HCT116 (cell line): ENCODE measurements at regions not wholly inside any gene's neighbourhood (a gene's known extent, or its start where the extent isn't known, plus 50 kb on each side); places are given as distances from the start of the nearest gene placed in this dataset.
A peak's percentile ranks its signal among the peaks of the same experiment; 100 is the strongest.

ENCODE experiments used
- ATAC-seq: fragments of 200-7000 bp; cut with Tn5 transposase; 2 replicates; pipeline ENCODE4 v1.9.1; 2020; ENCODE audit warnings: mild to moderate bottlenecking, moderate library complexity
- BruUV-seq: library from RNA; stranded (reverse); fragments of 400-500 nt; replicated peaks from 2 replicates; lab custom pipeline; 2021; lab: Mats Ljungman, UMichigan
- CTCF ChIA-PET: fragments of 300-600 bp; sonication (Branson Sonifier 250); formaldehyde crosslinking; loops from one replicate; lab custom pipeline; 2021; ENCODE audit warnings: antibody characterized with exemption; lab: Charles Lee
- POLR2A ChIA-PET: fragments of 300-600, 350-600 bp; sonication (Branson Sonifier 250); formaldehyde crosslinking; loops from one replicate; lab custom pipeline; 2021; ENCODE audit warnings: antibody characterized with exemption; lab: Charles Lee
- RAD21 ChIA-PET, 2 experiments: fragments of 300-600 bp; sonication (Branson Sonifier 250); formaldehyde crosslinking; loops; one replicate each; lab custom pipeline; 2023; ENCODE audit warnings: low total read pairs in 2 of 2; ENCODE audit not compliant: uncharacterized antibody in 2 of 2, unreplicated experiment in 2 of 2, low non-redundant PET in 1 of 2; lab: Charles Lee
- DNase-seq: peaks from one replicate; pipeline ENCODE4 v3.0.0-alpha.2; 2010; ENCODE audit warnings: low read depth, low spot score
- H2AFZ ChIP-seq: fragments of 200-600 bp; shearing (Covaris generic), sonication (generic); 2 replicates; pipeline ENCODE4 v1.6.1; 2017; ENCODE audit warnings: low read depth, mixed run types, mixed read lengths, antibody characterized with exemption, low read length; ENCODE audit not compliant: poor library complexity, severe bottlenecking
- H3K27ac ChIP-seq: 2 replicates; pipeline ENCODE4 v1.5.1; 2012; ENCODE audit warnings: low read depth, low read length
- H3K27me3 ChIP-seq: fragments of 200-600 bp; sonication (generic); 2 replicates; pipeline ENCODE4 v1.6.1; 2016; ENCODE audit warnings: mixed run types, low read length, mixed read lengths; ENCODE audit not compliant: insufficient read depth
- H3K36me3 ChIP-seq, 2 experiments: fragments of 200-500 bp in 1 of 2; fragments of 200-600 bp in 1 of 2; sonication (Bioruptor generic) in 1 of 2; sonication (generic) in 1 of 2; 2 replicates each; pipeline versions ENCODE4 v1.5.1 to v1.6.1; 2014 to 2016; ENCODE audit warnings: low read length in 2 of 2, inconsistent platforms in 1 of 2, mixed read lengths in 1 of 2, mixed run types in 1 of 2; ENCODE audit not compliant: insufficient read depth in 2 of 2, control insufficient read depth in 1 of 2
- H3K4me1 ChIP-seq, 2 experiments: fragments of 200-600 bp in 1 of 2; sonication (generic) in 1 of 2; 2 replicates each; pipeline versions ENCODE4 v1.5.1 to v1.6.1; 2012 to 2017; ENCODE audit warnings: low read length in 2 of 2, inconsistent platforms in 1 of 2, mild to moderate bottlenecking in 1 of 2, mixed read lengths in 1 of 2, mixed run types in 1 of 2, moderate library complexity in 1 of 2; ENCODE audit not compliant: insufficient read depth in 2 of 2, control insufficient read depth in 1 of 2
- H3K4me2 ChIP-seq: fragments of 200-600 bp; sonication (generic); 2 replicates; pipeline ENCODE4 v1.6.1; 2017; ENCODE audit warnings: mixed run types, low read length, mixed read lengths
- H3K4me3 ChIP-seq, 2 experiments: fragments of 200-600 bp in 1 of 2; sonication (generic) in 1 of 2; replicated peaks in 1 of 2; 2 replicates each; pipeline ENCODE4 v1.5.1; 2011 to 2016; ENCODE audit warnings: low read length in 2 of 2, control low read depth in 1 of 2, low read depth in 1 of 2, mild to moderate bottlenecking in 1 of 2, mixed read lengths in 1 of 2, mixed run types in 1 of 2
- H3K79me2 ChIP-seq: fragments of 200-600 bp; sonication (generic); 2 replicates; pipeline ENCODE4 v1.6.1; 2017; ENCODE audit warnings: mild to moderate bottlenecking, mixed run types, low read length, moderate library complexity, mixed read lengths; ENCODE audit not compliant: insufficient read depth
- H3K9ac ChIP-seq: fragments of 200-600 bp; sonication (generic); 2 replicates; pipeline ENCODE4 v1.6.1; 2016; ENCODE audit warnings: low read length, mixed read lengths
- H3K9me2 ChIP-seq: fragments of 200-600 bp; sonication (generic), shearing (Covaris generic); 2 replicates; pipeline ENCODE4 v1.6.1; 2017; ENCODE audit warnings: mixed run types, mild to moderate bottlenecking, moderate library complexity; ENCODE audit not compliant: insufficient read depth
- H3K9me3 ChIP-seq, 2 experiments: fragments of 200-500 bp in 1 of 2; fragments of 200-600 bp in 1 of 2; sonication (Bioruptor generic) in 1 of 2; sonication (generic) in 1 of 2; 2 replicates each; pipeline ENCODE4 v1.6.1; 2014 to 2017; ENCODE audit warnings: low read length in 2 of 2, mixed read lengths in 2 of 2, inconsistent platforms in 1 of 2, low read depth in 1 of 2, mild to moderate bottlenecking in 1 of 2, mixed run types in 1 of 2, moderate library complexity in 1 of 2; ENCODE audit not compliant: control insufficient read depth in 1 of 2, insufficient read depth in 1 of 2
- H4K20me1 ChIP-seq: fragments of 200-600 bp; sonication (generic), shearing (Covaris generic); 2 replicates; pipeline ENCODE4 v1.6.1; 2017; ENCODE audit warnings: mixed run types, mild to moderate bottlenecking, moderate library complexity; ENCODE audit not compliant: insufficient read depth
- CBX3 ChIP-seq: IDR thresholded peaks from 2 replicates; pipeline ENCODE4 v1.6.1; 2012; ENCODE audit warnings: low read depth
- RAD21 ChIP-seq: IDR thresholded peaks from 2 replicates; pipeline ENCODE4 v1.6.1; 2012; ENCODE audit warnings: low read depth, mild to moderate bottlenecking
- YY1 ChIP-seq: IDR thresholded peaks from 2 replicates; pipeline ENCODE4 v1.6.1; 2011; ENCODE audit warnings: low read length, low read depth, moderate library complexity, mild to moderate bottlenecking; ENCODE audit not compliant: insufficient replicate concordance; ENCODE audit errors: extremely low read depth
- intact Hi-C: fragments of 100-400 bp; cut with micrococcal nuclease; formaldehyde crosslinking; loops from 2 replicates; pipeline ENCODE4 v1.10.0; 2022
- TF ChIP-seq, protein P1 (sequence below), 3 experiments: fragments of 200-600 bp in 1 of 3; sonication (generic) in 1 of 3; IDR thresholded peaks in 2 of 3; conservative IDR thresholded peaks in 1 of 3; 2 replicates each; pipeline ENCODE4 v1.5.1; 2012 to 2017; ENCODE audit warnings: low read depth in 2 of 3, low read length in 2 of 3, antibody characterized with exemption in 1 of 3, borderline replicate concordance in 1 of 3, control low read depth in 1 of 3, mild to moderate bottlenecking in 1 of 3, mixed read lengths in 1 of 3, mixed run types in 1 of 3, moderate library complexity in 1 of 3; ENCODE audit not compliant: insufficient read depth in 1 of 3
- TF ChIP-seq, protein P2 (sequence below): IDR thresholded peaks from 2 replicates; pipeline ENCODE4 v1.6.1; 2011; ENCODE audit warnings: mild to moderate bottlenecking, low read length, moderate library complexity; ENCODE audit not compliant: insufficient replicate concordance; ENCODE audit errors: extremely low read depth
- TF ChIP-seq, protein P3 (sequence below): IDR thresholded peaks from 2 replicates; pipeline ENCODE4 v1.6.1; 2012

DNA sequence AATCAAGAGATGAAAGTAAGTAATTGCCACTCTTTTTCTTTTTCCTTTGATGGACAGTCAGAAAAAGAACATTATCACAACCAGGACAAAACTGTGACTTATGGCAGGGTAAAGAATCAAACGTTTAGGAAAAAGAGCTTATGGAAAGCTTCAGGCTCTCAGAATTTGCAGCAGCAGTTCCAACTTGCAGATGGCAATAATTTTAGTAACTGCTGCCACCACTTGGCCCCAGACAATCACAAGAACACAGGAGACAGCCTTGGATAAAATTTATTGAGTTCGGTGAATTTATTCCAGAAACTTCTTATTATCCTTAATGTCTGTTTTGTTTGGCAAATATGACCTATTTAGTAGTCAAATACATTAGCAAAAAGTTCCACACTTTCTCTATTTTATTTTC is 804.4 kb downstream of the BRINP3 start:
- CTCF ChIA-PET, result no interaction called here
- Histone ChIP-seq H3K9ac (no peak overlapping the region), H3K79me2 (no peaks in the 10 kb centered on the region), H3K27me3 (no peaks in the 10 kb centered on the region), H4K20me1 (no peaks in the 10 kb centered on the region), H3K36me3 (no peaks in the 10 kb centered on the region), H3K9me3 (no peaks in the 10 kb centered on the region), H3K4me1 (no peaks in the 10 kb centered on the region), H2AFZ (peak overlapping the region; percentile 33), H3K4me3 (no peak overlapping the region), H3K9me2 (0 out of 2 replicates have a peak, but pooled peaks cover 4% of the 10 kb centered on the region), H3K27ac (no peak overlapping the region), H3K4me2 (no peak overlapping the region)
- RAD21 ChIA-PET, result no interaction called here
- DNase-seq (no peak), ATAC-seq (no peak)
- TF ChIP-seq, protein P1, sequence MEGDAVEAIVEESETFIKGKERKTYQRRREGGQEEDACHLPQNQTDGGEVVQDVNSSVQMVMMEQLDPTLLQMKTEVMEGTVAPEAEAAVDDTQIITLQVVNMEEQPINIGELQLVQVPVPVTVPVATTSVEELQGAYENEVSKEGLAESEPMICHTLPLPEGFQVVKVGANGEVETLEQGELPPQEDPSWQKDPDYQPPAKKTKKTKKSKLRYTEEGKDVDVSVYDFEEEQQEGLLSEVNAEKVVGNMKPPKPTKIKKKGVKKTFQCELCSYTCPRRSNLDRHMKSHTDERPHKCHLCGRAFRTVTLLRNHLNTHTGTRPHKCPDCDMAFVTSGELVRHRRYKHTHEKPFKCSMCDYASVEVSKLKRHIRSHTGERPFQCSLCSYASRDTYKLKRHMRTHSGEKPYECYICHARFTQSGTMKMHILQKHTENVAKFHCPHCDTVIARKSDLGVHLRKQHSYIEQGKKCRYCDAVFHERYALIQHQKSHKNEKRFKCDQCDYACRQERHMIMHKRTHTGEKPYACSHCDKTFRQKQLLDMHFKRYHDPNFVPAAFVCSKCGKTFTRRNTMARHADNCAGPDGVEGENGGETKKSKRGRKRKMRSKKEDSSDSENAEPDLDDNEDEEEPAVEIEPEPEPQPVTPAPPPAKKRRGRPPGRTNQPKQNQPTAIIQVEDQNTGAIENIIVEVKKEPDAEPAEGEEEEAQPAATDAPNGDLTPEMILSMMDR (IDR thresholded peaks at IDR 0.05 in 2 of 3, conservative IDR thresholded peaks at IDR 0.05 in 1 of 3; ENCODE audit: borderline replicate concordance in 1 of 3, insufficient read depth in 1 of 3, low read depth in 2 of 3, low read length in 2 of 3), result no peak
- TF ChIP-seq YY1 (no peak), RAD21 (peak; percentile 38), CBX3 (no peak)
- TF ChIP-seq, protein P2, sequence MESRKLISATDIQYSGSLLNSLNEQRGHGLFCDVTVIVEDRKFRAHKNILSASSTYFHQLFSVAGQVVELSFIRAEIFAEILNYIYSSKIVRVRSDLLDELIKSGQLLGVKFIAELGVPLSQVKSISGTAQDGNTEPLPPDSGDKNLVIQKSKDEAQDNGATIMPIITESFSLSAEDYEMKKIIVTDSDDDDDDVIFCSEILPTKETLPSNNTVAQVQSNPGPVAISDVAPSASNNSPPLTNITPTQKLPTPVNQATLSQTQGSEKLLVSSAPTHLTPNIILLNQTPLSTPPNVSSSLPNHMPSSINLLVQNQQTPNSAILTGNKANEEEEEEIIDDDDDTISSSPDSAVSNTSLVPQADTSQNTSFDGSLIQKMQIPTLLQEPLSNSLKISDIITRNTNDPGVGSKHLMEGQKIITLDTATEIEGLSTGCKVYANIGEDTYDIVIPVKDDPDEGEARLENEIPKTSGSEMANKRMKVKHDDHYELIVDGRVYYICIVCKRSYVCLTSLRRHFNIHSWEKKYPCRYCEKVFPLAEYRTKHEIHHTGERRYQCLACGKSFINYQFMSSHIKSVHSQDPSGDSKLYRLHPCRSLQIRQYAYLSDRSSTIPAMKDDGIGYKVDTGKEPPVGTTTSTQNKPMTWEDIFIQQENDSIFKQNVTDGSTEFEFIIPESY, result no peak
- TF ChIP-seq, protein P3, sequence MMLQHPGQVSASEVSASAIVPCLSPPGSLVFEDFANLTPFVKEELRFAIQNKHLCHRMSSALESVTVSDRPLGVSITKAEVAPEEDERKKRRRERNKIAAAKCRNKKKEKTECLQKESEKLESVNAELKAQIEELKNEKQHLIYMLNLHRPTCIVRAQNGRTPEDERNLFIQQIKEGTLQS, result no peak
- POLR2A ChIA-PET, result no interaction called here
- no TSS peak for BruUV-seq
- intact Hi-C loops, result no loop called here
